ENCODE measurements at regions not wholly inside any gene's neighbourhood (a gene's known extent, or its start where the extent isn't known, plus 50 kb on each side); places are given as distances from the start of the nearest gene placed in this dataset.
A peak's percentile ranks its signal among the peaks of the same experiment; 100 is the strongest.

DNA sequence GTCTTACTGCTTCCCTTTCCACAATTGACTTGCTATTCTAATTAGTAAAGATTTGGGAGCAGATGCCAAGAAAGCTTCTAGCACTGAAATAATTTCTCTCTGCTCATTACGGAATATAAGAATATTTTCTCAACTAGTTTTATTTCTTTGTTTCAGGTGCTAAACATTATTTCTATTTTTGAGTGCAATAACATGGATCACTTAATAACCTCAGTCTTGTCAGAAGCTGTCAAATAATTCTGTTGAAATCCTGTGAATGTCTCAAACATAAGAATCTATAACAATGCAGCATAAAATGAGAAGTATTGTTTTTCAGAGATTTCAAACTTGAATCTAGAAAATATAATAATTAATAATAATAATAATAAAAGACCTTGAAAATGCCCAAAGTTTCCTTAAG, 1221.0 kb downstream of the DSC3 start:
- H3K36me3 ChIP-seq = no peaks in the 10 kb centered on the region
- no peak overlapping the region for H3K27ac ChIP-seq
- H3K4me1 ChIP-seq (ENCODE audit: low read depth) = no peaks in the 10 kb centered on the region
- TF ChIP-seq, protein P1, sequence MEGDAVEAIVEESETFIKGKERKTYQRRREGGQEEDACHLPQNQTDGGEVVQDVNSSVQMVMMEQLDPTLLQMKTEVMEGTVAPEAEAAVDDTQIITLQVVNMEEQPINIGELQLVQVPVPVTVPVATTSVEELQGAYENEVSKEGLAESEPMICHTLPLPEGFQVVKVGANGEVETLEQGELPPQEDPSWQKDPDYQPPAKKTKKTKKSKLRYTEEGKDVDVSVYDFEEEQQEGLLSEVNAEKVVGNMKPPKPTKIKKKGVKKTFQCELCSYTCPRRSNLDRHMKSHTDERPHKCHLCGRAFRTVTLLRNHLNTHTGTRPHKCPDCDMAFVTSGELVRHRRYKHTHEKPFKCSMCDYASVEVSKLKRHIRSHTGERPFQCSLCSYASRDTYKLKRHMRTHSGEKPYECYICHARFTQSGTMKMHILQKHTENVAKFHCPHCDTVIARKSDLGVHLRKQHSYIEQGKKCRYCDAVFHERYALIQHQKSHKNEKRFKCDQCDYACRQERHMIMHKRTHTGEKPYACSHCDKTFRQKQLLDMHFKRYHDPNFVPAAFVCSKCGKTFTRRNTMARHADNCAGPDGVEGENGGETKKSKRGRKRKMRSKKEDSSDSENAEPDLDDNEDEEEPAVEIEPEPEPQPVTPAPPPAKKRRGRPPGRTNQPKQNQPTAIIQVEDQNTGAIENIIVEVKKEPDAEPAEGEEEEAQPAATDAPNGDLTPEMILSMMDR (IDR thresholded peaks at IDR 0.05; ENCODE audit: low read depth, low read length) = no peak
- no peak overlapping the region for H3K4me3 ChIP-seq
- DNase-seq (ENCODE audit: low read depth in 1 of 2, low spot score in 1 of 2) = no peak
- no peaks in the 10 kb centered on the region for H3K27me3 ChIP-seq
- no peaks in the 10 kb centered on the region for H3K9me3 ChIP-seq (ENCODE audit: low read depth)

GRCh38 chr18:29811519-29811918, 1231.0 kb downstream of the DSC3 start:
- TF ChIP-seq, protein P1 (IDR thresholded peaks at IDR 0.05; ENCODE audit: low read depth, low read length) = no peak
- DNase-seq (ENCODE audit: low read depth in 1 of 2, low spot score in 1 of 2) = no peak
- no peaks in the 10 kb centered on the region for H3K4me1 ChIP-seq (ENCODE audit: low read depth)
- H3K36me3 ChIP-seq = no peaks in the 10 kb centered on the region
- H3K27me3 ChIP-seq = no peaks in the 10 kb centered on the region
- no peaks in the 10 kb centered on the region for H3K9me3 ChIP-seq (ENCODE audit: low read depth)
- no peak overlapping the region for H3K27ac ChIP-seq
- H3K4me3 ChIP-seq = no peak overlapping the region

DNA sequence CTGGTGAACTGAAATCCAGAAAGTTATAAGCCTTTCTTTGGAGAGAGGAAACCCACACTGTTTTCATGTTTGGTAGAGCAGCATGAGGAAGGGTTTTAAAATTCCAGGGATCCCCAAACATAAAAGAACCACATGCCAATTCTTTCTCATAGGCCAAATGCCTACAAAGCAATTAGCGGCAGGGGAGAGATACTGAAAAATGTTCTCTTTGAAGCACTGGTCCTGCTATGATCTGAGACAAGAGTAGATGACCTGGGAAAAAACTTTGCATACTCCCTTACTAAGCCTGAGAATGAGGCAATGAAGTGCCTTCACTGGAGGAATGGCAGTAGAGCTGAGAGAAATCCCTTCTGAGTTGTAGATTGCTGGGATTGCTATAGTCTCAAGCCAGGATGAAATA, 1261.7 kb downstream of the DSC3 start:
- no peak for DNase-seq (ENCODE audit: low read depth in 1 of 2, low spot score in 1 of 2)
- no peak overlapping the region for H3K4me3 ChIP-seq
- no peak overlapping the region for H3K27ac ChIP-seq
- no peaks in the 10 kb centered on the region for H3K36me3 ChIP-seq
- TF ChIP-seq, protein P1 (IDR thresholded peaks at IDR 0.05; ENCODE audit: low read depth, low read length) = no peak
- H3K9me3 ChIP-seq (ENCODE audit: low read depth) = no peaks in the 10 kb centered on the region
- no peaks in the 10 kb centered on the region for H3K27me3 ChIP-seq
- no peaks in the 10 kb centered on the region for H3K4me1 ChIP-seq (ENCODE audit: low read depth)

DNA sequence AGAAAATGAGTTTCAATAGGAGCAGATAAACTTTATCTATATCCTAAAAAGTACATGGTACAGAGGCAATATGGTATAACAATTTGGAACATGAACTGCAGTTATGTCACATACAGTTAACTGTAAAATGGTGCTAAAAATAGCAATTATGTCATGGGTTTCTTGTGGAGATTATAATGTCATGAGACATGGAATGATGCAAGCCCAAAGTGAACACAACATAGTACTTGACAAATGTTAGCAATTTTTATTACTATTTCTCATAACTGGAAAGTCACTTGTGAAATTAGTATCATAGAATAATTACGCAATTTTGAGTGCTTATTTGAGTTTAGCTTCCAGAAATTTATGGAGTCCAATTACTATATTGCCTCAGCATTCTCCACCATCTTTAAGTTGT, 1263.4 kb downstream of the DSC3 start:
- TF ChIP-seq, protein P1 (IDR thresholded peaks at IDR 0.05; ENCODE audit: low read depth, low read length) = no peak
- peak in 1 of 2 donors; percentile 16 for DNase-seq (ENCODE audit: low read depth in 1 of 2, low spot score in 1 of 2)
- Histone ChIP-seq H3K9me3 (ENCODE audit: low read depth) (no peaks in the 10 kb centered on the region), H3K36me3 (no peaks in the 10 kb centered on the region), H3K27me3 (no peaks in the 10 kb centered on the region), H3K4me1 (ENCODE audit: low read depth) (no peaks in the 10 kb centered on the region), H3K27ac (no peak overlapping the region), H3K4me3 (no peak overlapping the region)

- Histone ChIP-seq H3K36me3 (no peaks in the 10 kb centered on the region), H3K27me3 (no peaks in the 10 kb centered on the region), H3K9me3 (ENCODE audit: low read depth) (no peaks in the 10 kb centered on the region), H3K4me3 (no peak overlapping the region), H3K27ac (no peak overlapping the region), H3K4me1 (ENCODE audit: low read depth) (no peaks in the 10 kb centered on the region)
- DNase-seq (ENCODE audit: low read depth in 1 of 2, low spot score in 1 of 2) = no peak
- TF ChIP-seq, protein P1 (IDR thresholded peaks at IDR 0.05; ENCODE audit: low read depth, low read length) = no peak
Observed at GRCh38 chr18:29753379-29753778, 1289.2 kb downstream of the DSC3 start.

- H3K9me3 ChIP-seq (ENCODE audit: low read depth) = no peaks in the 10 kb centered on the region
- TF ChIP-seq, protein P1 (IDR thresholded peaks at IDR 0.05; ENCODE audit: low read depth, low read length) = no peak
- no peaks in the 10 kb centered on the region for H3K36me3 ChIP-seq
- no peak overlapping the region for H3K27ac ChIP-seq
- no peak overlapping the region for H3K4me3 ChIP-seq
- peak in 1 of 2 donors; percentile 6 for DNase-seq (ENCODE audit: low read depth in 1 of 2, low spot score in 1 of 2)
- no peaks in the 10 kb centered on the region for H3K27me3 ChIP-seq
- no peaks in the 10 kb centered on the region for H3K4me1 ChIP-seq (ENCODE audit: low read depth)
Observed at GRCh38 chr18:29749704-29750103, 1292.8 kb downstream of the DSC3 start.
